ENCODE measurements at regions not wholly inside any gene's neighbourhood (a gene's known extent, or its start where the extent isn't known, plus 50 kb on each side); places are given as distances from the start of the nearest gene placed in this dataset.

GRCh38 chr2:149702571-149702970 is 115.0 kb upstream of the MMADHC start:
- H3K36me3 ChIP-seq, result no peaks in the 10 kb centered on the region
- no peak overlapping the region for H3K4me3 ChIP-seq
- no peaks in the 10 kb centered on the region for H3K27me3 ChIP-seq
- WGBS, 5 donors, result 86 to 97% (median 95%) methylated on average over 4 of the region's 4 CpGs
- intact Hi-C loops (cut with DNase I; ENCODE audit: low total_unique reads), result no loop called here
- TF ChIP-seq POLR2AphosphoS5 (IDR thresholded peaks at IDR 0.05), result no peak
- no peak for TF ChIP-seq POLR2A (IDR thresholded peaks at IDR 0.05)
- TF ChIP-seq CTCF (IDR thresholded peaks at IDR 0.05), result no peak
- H3K4me1 ChIP-seq, result no peaks in the 10 kb centered on the region
- H3K9me3 ChIP-seq, result no peaks in the 10 kb centered on the region
- DNase-seq, result no peak
- H3K27ac ChIP-seq, result no peak overlapping the region

- no peak for DNase-seq
- intact Hi-C loops (cut with DNase I; ENCODE audit: low total_unique reads), result no loop called here
- 91 to 100% (median 99%) methylated on average over 2 of the region's 2 CpGs for WGBS, 5 donors
Measured at GRCh38 chr2:149701241-149701640, 113.7 kb upstream of the MMADHC start.

GRCh38 chr2:149692961-149693396 is 105.4 kb upstream of the MMADHC start:
- no peak for TF ChIP-seq POLR2A (IDR thresholded peaks at IDR 0.05)
- no peak for TF ChIP-seq EP300 (IDR thresholded peaks at IDR 0.05)
- TF ChIP-seq CTCF (IDR thresholded peaks at IDR 0.05), result no peak
- no peak for TF ChIP-seq POLR2AphosphoS5 (IDR thresholded peaks at IDR 0.05)
- H3K36me3 ChIP-seq, result no peaks in the 10 kb centered on the region
- no peak for DNase-seq
- H3K4me1 ChIP-seq, result no peaks in the 10 kb centered on the region
- WGBS, 5 donors, result 76 to 94% (median 85%) methylated on average over 3 of the region's 3 CpGs
- H3K27ac ChIP-seq, result peak overlapping the region in 1 of 5 donors; percentile 4
- H3K4me3 ChIP-seq, result no peak overlapping the region
- no peaks in the 10 kb centered on the region for H3K27me3 ChIP-seq
- intact Hi-C loops (cut with DNase I; ENCODE audit: low total_unique reads), result no loop called here
- H3K9me3 ChIP-seq, result no peaks in the 10 kb centered on the region

More at GRCh38 chr2:149701241-149701640, 113.7 kb upstream of the MMADHC start:
- Histone ChIP-seq H3K27ac (no peak overlapping the region), H3K4me3 (no peak overlapping the region), H3K9me3 (no peaks in the 10 kb centered on the region), H3K4me1 (no peaks in the 10 kb centered on the region), H3K36me3 (no peaks in the 10 kb centered on the region), H3K27me3 (no peaks in the 10 kb centered on the region)
- TF ChIP-seq EP300 (IDR thresholded peaks at IDR 0.05) (no peak), CTCF (IDR thresholded peaks at IDR 0.05) (no peak), POLR2AphosphoS5 (IDR thresholded peaks at IDR 0.05) (no peak)

GRCh38 chr2:149690825-149691224 is 103.2 kb upstream of the MMADHC start:
- no peak for TF ChIP-seq CTCF (IDR thresholded peaks at IDR 0.05)
- TF ChIP-seq EP300 (IDR thresholded peaks at IDR 0.05), result no peak
- no peak for TF ChIP-seq POLR2A (IDR thresholded peaks at IDR 0.05)
- no peak for TF ChIP-seq POLR2AphosphoS5 (IDR thresholded peaks at IDR 0.05)
- 73 to 92% (median 86%) methylated on average over 2 of the region's 2 CpGs for WGBS, 5 donors

More at GRCh38 chr2:149690825-149691224, 103.2 kb upstream of the MMADHC start:
- DNase-seq, result no peak
- H3K36me3 ChIP-seq, result no peaks in the 10 kb centered on the region
- H3K4me1 ChIP-seq, result no peaks in the 10 kb centered on the region
- H3K27ac ChIP-seq, result no peak overlapping the region
- intact Hi-C loops (cut with DNase I; ENCODE audit: low total_unique reads), result no loop called here
- H3K4me3 ChIP-seq, result no peak overlapping the region
- no peaks in the 10 kb centered on the region for H3K27me3 ChIP-seq
- no peaks in the 10 kb centered on the region for H3K9me3 ChIP-seq

Data from stomach (tissue), 8 donors.